CD4-positive, alpha-beta memory T cell (primary cell): ENCODE measurements at regions not wholly inside any gene's neighbourhood (a gene's known extent, or its start where the extent isn't known, plus 50 kb on each side); places are given as distances from the start of the nearest gene placed in this dataset.

Source experiments
- CTCF ChIA-PET: fragments of 350-600 bp; sonication (Branson Sonifier 250); formaldehyde crosslinking; loops from one replicate; lab custom pipeline; 2021; ENCODE audit warnings: inconsistent platforms; ENCODE audit not compliant: partially characterized antibody; lab: Charles Lee
- POLR2A ChIA-PET: fragments of 350-600 bp; sonication (Branson Sonifier 250); formaldehyde crosslinking; loops from one replicate; lab custom pipeline; 2021; ENCODE audit not compliant: partially characterized antibody; lab: Charles Lee
- DNase-seq, 5 donors: peaks; one replicate each; pipeline versions ENCODE4 v3.0.0 to v3.0.0-alpha.2; 2020 to 2022; ENCODE audit warnings: mixed read lengths in 1 of 5
- H3K27ac ChIP-seq: one replicate; pipeline ENCODE4 v1.7.0; 2013; ENCODE audit warnings: low read depth, low read length
- H3K27me3 ChIP-seq: 2 replicates; pipeline ENCODE4 v1.7.0; 2013; ENCODE audit warnings: mild to moderate bottlenecking, low read length, moderate library complexity; ENCODE audit not compliant: insufficient read depth
- H3K36me3 ChIP-seq: 2 replicates; pipeline ENCODE4 v1.7.0; 2013; ENCODE audit warnings: mild to moderate bottlenecking, low read length, moderate library complexity; ENCODE audit not compliant: insufficient read depth
- H3K4me1 ChIP-seq: 2 replicates; pipeline ENCODE4 v1.7.0; 2013; ENCODE audit warnings: mild to moderate bottlenecking, low read length, moderate library complexity; ENCODE audit not compliant: insufficient read depth
- H3K4me3 ChIP-seq, 2 donors: one replicate each; pipeline ENCODE4 v1.7.0; 2013; ENCODE audit warnings: low read length in 2 of 2, mild to moderate bottlenecking in 1 of 2
- H3K9me3 ChIP-seq, 2 donors: one replicate each; pipeline ENCODE4 v1.7.0; 2013; ENCODE audit warnings: low read length in 2 of 2, control low read depth in 1 of 2; ENCODE audit not compliant: control insufficient read depth in 1 of 2
- H3K27ac Mint-ChIP-seq, 7 donors: one replicate each; pipeline ENCODE4 v1.8.0; 2020 to 2021; ENCODE audit warnings: mixed read lengths in 7 of 7, mild to moderate bottlenecking in 6 of 7, inconsistent platforms in 3 of 7, moderate library complexity in 3 of 7
- H3K27me3 Mint-ChIP-seq, 2 donors: one replicate each; pipeline ENCODE4 v1.8.0; 2020 to 2021; ENCODE audit warnings: mixed read lengths in 2 of 2
- H3K36me3 Mint-ChIP-seq, 2 donors: one replicate each; pipeline ENCODE4 v1.8.0; 2020 to 2021; ENCODE audit warnings: mixed read lengths in 2 of 2, inconsistent platforms in 1 of 2, mild to moderate bottlenecking in 1 of 2
- H3K4me1 Mint-ChIP-seq, 4 donors: one replicate each; pipeline ENCODE4 v1.8.0; 2020 to 2021; ENCODE audit warnings: mixed read lengths in 4 of 4, mild to moderate bottlenecking in 1 of 4
- H3K4me3 Mint-ChIP-seq, 8 donors: one replicate each; pipeline ENCODE4 v1.8.0; 2020 to 2021; ENCODE audit warnings: mixed read lengths in 8 of 8, mild to moderate bottlenecking in 7 of 8, moderate library complexity in 6 of 8, inconsistent platforms in 3 of 8
- H3K9me3 Mint-ChIP-seq, 8 donors: one replicate each; pipeline ENCODE4 v1.8.0; 2020 to 2021; ENCODE audit warnings: mixed read lengths in 8 of 8, mild to moderate bottlenecking in 5 of 8, inconsistent platforms in 3 of 8, moderate library complexity in 1 of 8
- intact Hi-C: fragments of 100-400 bp; cut with micrococcal nuclease; formaldehyde crosslinking; loops from one replicate; pipeline ENCODE4 v1.15.1; 2023

DNA sequence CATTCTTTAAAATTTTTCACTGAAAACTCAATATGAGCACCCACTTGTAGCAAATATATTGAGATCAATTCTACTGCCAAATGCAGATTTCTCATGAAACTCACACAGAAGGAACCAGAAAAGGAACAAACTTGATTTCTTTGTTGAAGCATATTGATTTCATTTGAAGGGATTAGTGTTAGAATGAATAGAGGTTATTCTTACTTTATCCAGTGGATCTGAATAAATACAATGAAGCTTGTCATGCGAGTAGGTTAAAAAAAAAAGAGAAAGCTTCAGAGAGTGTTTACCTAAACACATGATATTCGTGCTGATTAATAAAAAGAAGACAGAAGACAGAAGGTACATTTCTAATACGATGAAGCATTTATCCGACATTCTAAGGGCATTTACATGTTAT is 226.7 kb upstream of the ZSWIM2 start:
- ChIA-PET CTCF (no interaction called here), POLR2A (no interaction called here)
- Histone ChIP-seq H3K36me3 (no peaks in the 10 kb centered on the region), H3K9me3 (no peaks in the 10 kb centered on the region), H3K27me3 (no peaks in the 10 kb centered on the region), H3K4me1 (no peaks in the 10 kb centered on the region), H3K4me3 (no peak overlapping the region), H3K27ac (no peak overlapping the region)
- peaks cover 0 to 4% (median 0%) of the 10 kb centered on the region in 8 donors for H3K9me3 Mint-ChIP-seq
- DNase-seq: no peak
- H3K27ac Mint-ChIP-seq: no peak overlapping the region
- H3K36me3 Mint-ChIP-seq: no peaks in the 10 kb centered on the region
- no peaks in the 10 kb centered on the region for H3K27me3 Mint-ChIP-seq
- H3K4me1 Mint-ChIP-seq: no peaks in the 10 kb centered on the region
- no peak overlapping the region for H3K4me3 Mint-ChIP-seq
- intact Hi-C loops: no loop called here

DNA sequence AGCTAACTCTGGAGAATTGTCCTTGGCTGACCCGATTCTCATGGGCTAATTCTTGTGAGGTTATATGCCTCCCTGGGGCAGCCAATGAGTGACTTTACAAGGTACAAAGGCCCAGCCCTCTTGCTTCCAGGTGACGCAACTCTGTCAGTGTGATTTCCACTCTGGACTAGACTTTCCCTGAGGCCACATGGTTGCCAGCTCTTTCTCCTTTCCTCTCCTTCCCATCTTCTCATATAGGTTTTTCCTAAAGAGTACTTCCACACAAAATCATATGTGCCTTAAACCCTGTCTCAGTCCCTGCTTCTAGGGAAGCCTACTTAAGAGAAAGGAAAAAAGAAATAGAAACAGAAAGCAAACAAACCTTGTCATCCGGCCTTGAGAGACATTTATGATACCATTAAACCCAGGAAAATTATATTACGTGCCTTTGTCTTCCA is 226.2 kb upstream of the ZSWIM2 start:
- H3K27ac ChIP-seq: no peak overlapping the region
- no peaks in the 10 kb centered on the region for H3K36me3 ChIP-seq
- CTCF ChIA-PET: no interaction called here
- no peaks in the 10 kb centered on the region for H3K27me3 ChIP-seq
- H3K9me3 ChIP-seq: no peaks in the 10 kb centered on the region
- H3K27me3 Mint-ChIP-seq: no peaks in the 10 kb centered on the region
- no peaks in the 10 kb centered on the region for H3K36me3 Mint-ChIP-seq
- H3K9me3 Mint-ChIP-seq: peaks cover 0 to 4% (median 0%) of the 10 kb centered on the region in 8 donors
- no peak overlapping the region for H3K4me3 ChIP-seq
- DNase-seq: no peak
- H3K4me1 Mint-ChIP-seq: no peaks in the 10 kb centered on the region
- H3K27ac Mint-ChIP-seq: no peak overlapping the region
- no peaks in the 10 kb centered on the region for H3K4me1 ChIP-seq
- H3K4me3 Mint-ChIP-seq: no peak overlapping the region
- intact Hi-C loops: no loop called here
- POLR2A ChIA-PET: no interaction called here

DNA sequence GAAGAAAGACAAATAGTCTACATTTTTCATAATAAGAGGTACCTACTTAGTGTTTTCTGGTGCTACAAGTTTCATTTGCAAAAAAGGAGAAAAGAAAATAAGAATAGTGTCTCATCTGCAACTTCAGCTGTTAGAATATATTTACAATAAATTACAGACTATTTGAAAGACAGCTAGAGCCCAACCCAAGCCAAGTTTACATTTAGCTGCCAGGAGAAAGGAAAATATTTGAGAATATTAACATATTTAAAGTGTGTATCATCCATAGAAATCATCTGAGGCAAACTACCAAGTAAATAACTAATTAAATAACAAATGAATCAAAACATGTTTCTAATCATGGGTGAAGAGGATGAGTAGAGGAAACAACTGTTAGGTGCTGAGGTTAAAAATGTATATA is 209.2 kb upstream of the ZSWIM2 start:
- H3K36me3 Mint-ChIP-seq: no peaks in the 10 kb centered on the region
- no peaks in the 10 kb centered on the region for H3K27me3 Mint-ChIP-seq

DNA sequence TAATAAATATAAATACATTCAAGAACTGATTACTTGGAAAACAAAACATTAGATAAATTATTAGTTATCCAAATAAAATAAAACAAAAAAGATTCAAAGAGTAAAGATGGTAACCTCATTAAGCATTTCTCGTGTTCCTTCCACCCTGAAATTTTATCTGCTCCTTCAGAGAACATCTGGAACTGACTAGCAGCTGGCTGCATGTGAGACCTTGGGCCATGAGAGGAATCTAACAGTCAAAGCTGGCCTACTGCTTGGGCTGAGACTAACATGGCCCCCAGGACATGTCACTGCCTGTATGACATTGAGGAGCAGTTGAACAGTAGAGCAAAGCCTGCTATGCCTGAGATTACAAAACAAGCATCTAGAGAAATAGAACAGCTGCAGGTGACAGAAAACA is 208.5 kb upstream of the ZSWIM2 start:
- no peaks in the 10 kb centered on the region for H3K27me3 Mint-ChIP-seq
- intact Hi-C loops: no loop called here
- ChIA-PET CTCF (interaction anchor here (1.2 kb wide), 1 partner anchor 10 kb away, joined by 3 read pairs; no protein-coding TSS in a partner anchor), POLR2A (no interaction called here)
- no peak for DNase-seq
- no peaks in the 10 kb centered on the region for H3K27me3 ChIP-seq
- no peak overlapping the region for H3K27ac Mint-ChIP-seq
- no peaks in the 10 kb centered on the region for H3K36me3 Mint-ChIP-seq
- H3K9me3 ChIP-seq: no peaks in the 10 kb centered on the region
- H3K27ac ChIP-seq: no peak overlapping the region
- no peaks in the 10 kb centered on the region for H3K4me1 Mint-ChIP-seq
- no peak overlapping the region for H3K4me3 Mint-ChIP-seq
- H3K36me3 ChIP-seq: no peaks in the 10 kb centered on the region
- H3K4me1 ChIP-seq: no peaks in the 10 kb centered on the region
- no peak overlapping the region for H3K4me3 ChIP-seq
- peaks cover 3 to 9% (median 5%) of the 10 kb centered on the region in 8 donors for H3K9me3 Mint-ChIP-seq

More for the DNA sequence above, 209.2 kb upstream of the ZSWIM2 start:
- ChIA-PET POLR2A (no interaction called here), CTCF (interaction anchor here (1.2 kb wide), 1 partner anchor 9 kb away, joined by 3 read pairs; no protein-coding TSS in a partner anchor)
- H3K36me3 ChIP-seq: no peaks in the 10 kb centered on the region
- intact Hi-C loops: no loop called here
- H3K4me3 ChIP-seq: no peak overlapping the region
- H3K27ac ChIP-seq: no peak overlapping the region
- no peaks in the 10 kb centered on the region for H3K4me1 ChIP-seq
- Mint-ChIP-seq H3K27ac (no peak overlapping the region), H3K4me3 (no peak overlapping the region), H3K9me3 (peaks cover 0 to 11% (median 5%) of the 10 kb centered on the region in 8 donors), H3K4me1 (no peaks in the 10 kb centered on the region)
- H3K27me3 ChIP-seq: no peaks in the 10 kb centered on the region
- H3K9me3 ChIP-seq: no peaks in the 10 kb centered on the region
- DNase-seq: no peak

DNA sequence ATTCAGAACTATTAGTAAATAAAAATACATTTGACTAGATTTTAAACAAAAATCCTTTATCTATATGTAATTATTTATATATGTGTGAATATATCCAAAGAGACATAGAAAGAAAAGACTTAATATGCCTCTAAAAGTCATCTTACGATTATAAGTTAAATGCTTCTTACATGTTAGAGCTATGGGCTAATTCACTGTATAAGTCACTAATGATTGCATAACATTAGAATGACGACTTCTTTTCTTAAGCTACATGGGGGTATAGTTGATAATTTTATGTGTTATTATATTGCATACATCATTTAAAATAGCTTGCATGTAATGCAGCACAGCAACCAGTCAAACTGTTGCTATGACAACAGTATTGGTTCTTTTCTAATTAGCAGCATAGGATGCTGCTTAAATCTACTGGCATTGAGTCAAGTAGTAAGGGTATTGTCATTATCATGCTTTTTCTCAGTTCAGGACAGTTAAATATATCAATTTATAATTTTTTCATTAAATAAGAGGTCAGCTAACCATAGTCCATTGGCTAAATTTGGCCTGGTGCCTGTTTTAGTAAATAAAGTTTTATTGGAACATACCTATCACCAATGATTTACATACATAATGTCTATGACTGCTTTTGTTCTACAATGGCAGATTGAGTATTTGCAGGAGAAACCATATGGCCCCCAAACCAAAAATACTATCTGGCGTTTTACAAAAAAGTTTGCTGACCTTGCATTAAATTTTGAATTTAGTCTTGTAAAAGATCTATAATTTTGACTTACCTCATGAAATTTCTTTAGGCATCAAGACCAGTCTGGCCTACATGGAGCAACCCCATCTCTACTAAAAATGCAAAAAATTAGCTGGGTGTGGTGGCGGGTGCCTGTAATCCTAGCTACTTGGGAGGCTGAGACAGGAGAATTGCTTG is 207.7 kb upstream of the ZSWIM2 start:
- Histone ChIP-seq H3K27ac (no peak overlapping the region), H3K4me3 (no peak overlapping the region), H3K9me3 (no peaks in the 10 kb centered on the region), H3K4me1 (no peaks in the 10 kb centered on the region), H3K27me3 (no peaks in the 10 kb centered on the region), H3K36me3 (no peaks in the 10 kb centered on the region)
- H3K27ac Mint-ChIP-seq: no peak overlapping the region
- H3K4me1 Mint-ChIP-seq: no peaks in the 10 kb centered on the region
- no peak for DNase-seq
- no peaks in the 10 kb centered on the region for H3K27me3 Mint-ChIP-seq
- ChIA-PET CTCF (no interaction called here), POLR2A (no interaction called here)
- no peak overlapping the region for H3K4me3 Mint-ChIP-seq
- intact Hi-C loops: no loop called here
- no peaks in the 10 kb centered on the region for H3K36me3 Mint-ChIP-seq
- H3K9me3 Mint-ChIP-seq: peaks cover 3 to 9% (median 5%) of the 10 kb centered on the region in 8 donors

DNA sequence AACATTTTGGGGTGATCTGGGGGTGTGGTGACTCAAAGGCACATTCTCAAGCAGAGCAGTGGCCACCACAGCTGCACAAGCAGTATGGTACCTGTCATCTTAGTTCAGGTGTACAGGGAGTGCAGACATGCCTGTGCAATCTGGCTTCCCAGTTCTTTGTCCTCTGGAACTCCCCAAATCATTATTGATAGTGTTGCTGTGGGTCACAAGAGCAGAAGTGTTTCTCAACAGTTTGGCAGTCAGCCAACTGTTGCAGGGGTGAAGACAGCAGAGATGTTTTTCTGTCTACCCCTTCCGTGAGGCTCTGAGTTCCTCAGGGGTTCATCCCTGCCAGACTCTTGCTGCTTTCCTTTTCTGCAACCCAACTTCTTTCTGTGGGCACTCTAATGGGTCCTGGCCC is 206.5 kb upstream of the ZSWIM2 start:
- no peaks in the 10 kb centered on the region for H3K36me3 Mint-ChIP-seq
- H3K27ac Mint-ChIP-seq: no peak overlapping the region

DNA sequence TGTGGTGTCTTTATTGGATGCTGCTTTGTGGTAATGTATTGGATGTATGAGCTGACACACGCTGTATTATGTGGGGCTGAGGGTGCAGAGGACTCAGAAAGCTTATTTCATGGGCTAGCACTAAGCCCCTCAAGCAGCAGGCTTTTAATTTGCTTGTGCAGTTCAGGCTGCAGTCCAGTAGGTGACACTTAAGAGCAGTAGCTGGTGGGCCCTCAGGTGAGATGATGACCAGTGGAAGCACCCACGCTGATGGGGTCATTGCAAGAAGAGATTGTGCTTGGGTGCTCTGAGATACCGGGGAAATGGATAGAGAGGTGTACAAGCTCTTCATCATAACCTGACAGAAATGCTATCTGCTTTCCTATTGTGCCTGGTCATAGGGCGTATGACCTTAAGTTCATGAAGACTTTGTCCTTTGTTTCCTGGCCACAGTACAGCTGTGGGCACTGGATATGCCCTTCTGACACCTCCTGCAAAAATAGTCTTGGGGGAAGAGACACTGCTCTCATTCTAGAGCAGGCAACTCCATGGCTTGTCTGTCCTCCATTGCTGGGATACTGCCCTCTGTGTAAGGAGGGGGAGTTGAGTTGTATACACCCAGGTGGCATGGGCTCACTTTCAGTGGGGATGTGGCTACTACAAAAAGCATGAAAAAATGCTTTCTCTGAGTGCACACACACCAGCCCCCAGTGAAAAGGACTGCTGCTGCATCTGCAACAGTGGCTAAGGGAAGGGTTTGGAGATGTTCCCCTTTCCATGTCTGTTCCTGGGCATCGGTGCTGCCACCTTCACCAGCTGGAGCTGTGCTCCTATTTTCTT is 205.7 kb upstream of the ZSWIM2 start:
- no peak overlapping the region for H3K4me3 ChIP-seq
- no peaks in the 10 kb centered on the region for H3K4me1 Mint-ChIP-seq
- intact Hi-C loops: no loop called here
- no peak overlapping the region for H3K4me3 Mint-ChIP-seq
- POLR2A ChIA-PET: no interaction called here
- no peaks in the 10 kb centered on the region for H3K27me3 Mint-ChIP-seq
- H3K27me3 ChIP-seq: no peaks in the 10 kb centered on the region
- H3K36me3 ChIP-seq: no peaks in the 10 kb centered on the region
- CTCF ChIA-PET: no interaction called here
- peaks cover 3 to 11% (median 8%) of the 10 kb centered on the region in 8 donors for H3K9me3 Mint-ChIP-seq
- no peaks in the 10 kb centered on the region for H3K36me3 Mint-ChIP-seq
- no peaks in the 10 kb centered on the region for H3K9me3 ChIP-seq
- H3K27ac ChIP-seq: no peak overlapping the region
- H3K4me1 ChIP-seq: no peaks in the 10 kb centered on the region
- DNase-seq: no peak
- H3K27ac Mint-ChIP-seq: no peak overlapping the region

More for the DNA sequence above, 206.5 kb upstream of the ZSWIM2 start:
- Histone ChIP-seq H3K4me1 (no peaks in the 10 kb centered on the region), H3K4me3 (no peak overlapping the region), H3K9me3 (no peaks in the 10 kb centered on the region), H3K27ac (no peak overlapping the region), H3K27me3 (no peaks in the 10 kb centered on the region), H3K36me3 (no peaks in the 10 kb centered on the region)
- H3K4me3 Mint-ChIP-seq: no peak overlapping the region
- ChIA-PET CTCF (no interaction called here), POLR2A (no interaction called here)
- intact Hi-C loops: no loop called here
- H3K4me1 Mint-ChIP-seq: no peaks in the 10 kb centered on the region
- H3K9me3 Mint-ChIP-seq: peaks cover 3 to 11% (median 7%) of the 10 kb centered on the region in 8 donors
- H3K27me3 Mint-ChIP-seq: no peaks in the 10 kb centered on the region
- DNase-seq: no peak
